ENCODE measurements at regions not wholly inside any gene's neighbourhood (a gene's known extent, or its start where the extent isn't known, plus 50 kb on each side); places are given as distances from the start of the nearest gene placed in this dataset.

DNA sequence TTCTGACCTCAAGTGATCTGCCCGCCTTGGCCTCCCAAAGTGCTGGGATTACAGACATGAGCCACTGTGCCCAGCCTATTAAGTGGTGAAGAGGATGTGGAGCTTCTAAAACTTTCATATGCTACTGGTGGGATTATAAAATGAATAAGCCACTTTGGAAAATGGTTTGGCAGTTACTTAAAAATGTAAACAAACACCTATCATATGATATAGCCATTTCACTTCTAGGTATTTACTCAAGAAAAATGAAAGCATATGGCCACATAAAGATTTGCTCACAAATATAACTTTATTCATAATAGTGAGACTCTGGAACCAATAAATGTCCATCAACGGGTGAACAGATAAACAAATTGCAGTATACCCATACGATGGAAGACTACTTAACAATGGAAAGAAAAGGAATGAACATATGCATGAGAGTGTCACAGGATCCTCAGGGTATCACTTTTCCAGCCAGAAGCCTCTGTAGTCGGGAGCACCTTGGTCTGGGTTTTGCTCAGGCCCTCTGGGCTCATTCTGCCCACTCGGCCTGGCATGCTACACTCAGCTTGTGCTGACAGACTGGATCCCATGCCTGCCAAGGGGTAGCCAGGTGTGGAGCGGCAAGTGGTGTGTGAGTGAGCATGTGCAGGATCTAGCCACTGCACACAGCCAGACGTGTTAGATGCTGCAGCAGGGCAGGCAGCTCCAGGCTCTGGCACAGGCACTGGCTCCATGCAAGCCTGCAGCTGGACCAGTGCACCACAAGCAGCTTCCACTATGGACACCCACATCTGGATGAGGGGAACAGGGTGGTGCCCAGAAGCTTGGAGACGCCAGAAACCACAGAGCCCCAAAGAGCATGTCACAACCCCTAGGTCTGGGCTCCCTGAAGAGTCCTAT, 213.2 kb upstream of the DIO3 start:
- no peak for DNase-seq

- no peak for DNase-seq
These were observed 212.2 kb upstream of the DIO3 start for GRCh38 chr14:101349108-101349507.

DNA sequence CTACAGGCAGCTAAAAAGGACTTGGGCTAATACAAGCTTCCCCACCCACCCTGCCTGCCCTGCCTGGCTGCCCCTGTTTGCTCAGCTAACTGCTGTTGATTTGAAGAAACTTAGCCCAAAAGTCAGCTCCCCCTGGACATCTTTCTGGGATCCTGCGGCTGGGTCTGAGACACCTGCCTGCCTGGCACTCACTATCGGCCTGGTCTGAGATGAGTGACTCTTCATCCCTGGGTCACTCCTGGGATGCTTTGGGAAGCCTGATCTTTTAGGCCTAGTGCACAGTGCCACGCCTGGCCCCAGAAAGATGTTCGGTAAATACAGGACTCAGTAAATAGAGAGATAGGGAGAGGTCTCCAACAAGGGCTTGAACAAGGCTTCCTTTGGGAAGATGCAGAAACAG, 211.3 kb upstream of the DIO3 start:
- no peak for DNase-seq

- no peak for DNase-seq
These were observed 210.6 kb upstream of the DIO3 start for GRCh38 chr14:101350691-101351090.

GRCh38 chr14:101351146-101351545, 210.1 kb upstream of the DIO3 start:
- DNase-seq = no peak

- no peak for DNase-seq
These were observed 209.5 kb upstream of the DIO3 start for GRCh38 chr14:101351769-101352168.

GRCh38 chr14:101352567-101352966, 208.7 kb upstream of the DIO3 start:
- DNase-seq = no peak

DNA sequence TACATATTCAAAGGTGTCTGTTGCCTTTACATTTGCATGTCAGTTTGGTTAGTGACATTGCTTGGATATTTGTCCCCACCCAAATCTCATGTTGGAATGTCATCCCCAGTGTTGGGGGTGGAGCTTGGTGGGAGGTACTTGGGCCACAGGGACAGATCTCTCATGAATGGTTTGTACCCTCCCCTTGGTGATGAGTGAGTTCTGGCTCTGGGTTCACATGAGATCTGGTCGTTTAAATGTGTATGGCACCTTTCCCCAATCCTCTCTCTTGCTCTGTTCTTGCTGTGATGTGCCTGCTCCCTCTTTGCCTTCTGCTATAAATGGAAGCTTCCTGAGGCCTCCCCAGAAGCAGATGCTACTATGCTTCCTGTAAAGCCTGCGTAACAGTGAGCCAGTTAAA, 207.9 kb upstream of the DIO3 start:
- no peak for DNase-seq

DNA sequence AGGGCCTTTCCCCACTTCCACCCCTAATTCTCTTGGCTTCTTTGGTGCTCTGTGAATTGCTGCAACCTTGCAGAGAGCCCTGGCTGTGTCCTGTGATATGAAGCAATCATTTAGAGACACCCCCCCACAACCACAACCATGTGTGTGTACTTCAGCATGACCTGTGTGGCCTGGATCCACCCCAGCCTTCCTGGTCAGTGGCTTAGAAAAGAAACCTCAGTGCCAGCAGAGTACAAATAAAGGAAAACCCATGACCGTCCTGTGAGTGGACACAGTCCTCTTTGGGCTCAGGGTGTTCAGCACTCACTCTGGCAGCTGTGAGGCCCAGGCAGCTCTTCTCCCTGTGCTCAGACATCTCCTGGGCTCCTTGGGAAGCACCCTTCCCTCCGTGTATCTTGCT, 206.6 kb upstream of the DIO3 start:
- no peak for DNase-seq

DNA sequence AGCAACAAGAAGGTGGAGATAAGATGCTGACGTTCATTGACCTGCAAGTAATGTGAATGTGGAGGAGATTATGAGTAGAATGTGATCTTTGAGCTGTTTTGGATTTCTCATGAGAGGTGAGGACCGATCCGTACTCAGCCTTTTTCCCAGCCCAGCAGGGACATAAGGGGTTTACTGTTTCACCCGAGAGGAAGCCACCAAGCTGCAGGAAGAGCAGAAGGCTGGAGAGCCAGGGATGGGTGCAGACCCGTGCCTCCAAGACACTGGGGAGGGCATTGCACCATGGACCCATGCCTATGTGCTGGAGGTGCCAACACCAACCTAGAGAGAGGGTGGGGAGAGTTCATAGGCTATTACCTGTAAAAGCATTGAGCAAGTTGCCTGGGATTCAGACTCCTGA, 206.0 kb upstream of the DIO3 start:
- no peak for DNase-seq

- no peak for DNase-seq
These were observed 204.3 kb upstream of the DIO3 start for GRCh38 chr14:101357038-101357437.

GRCh38 chr14:101357559-101358319, 203.6 kb upstream of the DIO3 start:
- DNase-seq = no peak

DNA sequence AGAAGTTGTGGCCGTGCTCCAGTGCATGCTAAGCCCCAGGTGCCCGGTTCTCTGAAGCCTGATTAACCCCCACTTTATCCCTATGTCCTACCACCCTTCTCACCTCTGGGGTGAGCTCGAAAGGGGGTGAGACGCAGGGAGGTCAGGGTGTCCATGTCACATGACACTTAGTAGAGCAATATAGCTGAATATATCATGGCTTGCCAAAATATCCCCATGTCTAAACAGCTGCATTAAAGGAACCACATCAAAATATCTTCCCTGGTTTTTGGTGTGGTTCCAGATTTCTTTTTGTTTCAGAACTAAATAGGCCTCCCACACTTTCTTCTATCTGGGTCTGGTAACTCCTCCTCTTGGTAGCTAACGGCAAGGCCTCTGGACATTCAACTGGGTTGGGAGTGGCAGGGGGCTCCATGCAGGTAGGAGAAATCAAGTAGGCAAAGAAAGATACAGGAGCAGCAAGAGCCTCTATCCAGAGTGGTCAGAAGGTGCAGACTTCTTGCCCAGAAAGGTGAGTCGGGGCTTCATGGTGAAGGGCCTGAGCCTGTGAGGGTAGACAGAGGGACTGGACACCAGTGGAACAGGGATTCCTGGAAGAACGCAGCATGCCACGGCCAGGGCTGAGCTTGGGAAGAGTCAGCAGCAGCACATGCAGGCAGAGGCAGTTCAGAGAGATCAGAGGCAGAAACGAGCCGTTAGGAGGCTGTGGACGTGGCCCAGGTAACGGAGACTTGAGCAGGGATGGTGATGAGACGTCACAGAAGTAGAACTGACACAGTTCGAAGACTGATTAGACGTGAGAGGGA, 202.8 kb upstream of the DIO3 start:
- DNase-seq = no peak

DNA sequence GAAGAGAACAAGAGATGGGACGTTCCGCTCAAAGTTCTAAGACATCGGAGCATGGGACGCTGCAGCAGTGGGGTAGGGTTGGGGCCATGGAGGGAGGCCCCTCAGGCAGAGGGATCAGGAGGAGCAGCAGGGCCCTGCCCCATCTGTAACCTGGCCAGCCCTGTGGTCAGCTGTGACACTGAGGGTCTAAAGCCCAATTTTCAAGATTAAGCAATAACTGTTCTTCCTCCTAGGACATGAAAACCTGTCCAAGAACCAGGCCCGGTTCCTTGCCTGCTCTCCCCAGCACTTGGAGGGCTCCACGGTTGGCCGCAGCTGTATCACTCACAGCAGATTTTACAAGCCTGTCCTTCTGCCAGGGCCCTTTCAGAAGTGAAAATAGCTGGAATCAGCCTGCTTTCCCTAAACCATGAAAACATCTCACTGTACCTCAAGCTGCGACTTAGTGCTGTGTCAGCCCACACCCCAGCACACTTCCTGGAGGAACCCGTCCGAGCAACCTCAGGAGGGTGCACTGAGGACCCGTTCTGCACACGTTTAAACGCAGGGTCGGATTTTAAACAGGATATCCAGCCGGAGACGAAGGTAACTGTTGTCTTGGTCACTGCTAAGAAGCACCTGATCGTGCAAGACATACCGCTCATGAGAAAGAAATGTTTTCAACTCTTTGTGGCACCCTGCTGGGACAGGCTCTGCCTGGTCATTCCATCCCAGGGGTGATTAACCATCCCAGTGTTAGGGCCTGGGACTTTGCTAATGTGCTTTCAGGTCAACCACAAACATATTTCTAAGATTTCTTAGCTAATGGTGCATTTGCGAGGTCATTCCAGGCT, 201.9 kb upstream of the DIO3 start:
- no peak for DNase-seq

DNA sequence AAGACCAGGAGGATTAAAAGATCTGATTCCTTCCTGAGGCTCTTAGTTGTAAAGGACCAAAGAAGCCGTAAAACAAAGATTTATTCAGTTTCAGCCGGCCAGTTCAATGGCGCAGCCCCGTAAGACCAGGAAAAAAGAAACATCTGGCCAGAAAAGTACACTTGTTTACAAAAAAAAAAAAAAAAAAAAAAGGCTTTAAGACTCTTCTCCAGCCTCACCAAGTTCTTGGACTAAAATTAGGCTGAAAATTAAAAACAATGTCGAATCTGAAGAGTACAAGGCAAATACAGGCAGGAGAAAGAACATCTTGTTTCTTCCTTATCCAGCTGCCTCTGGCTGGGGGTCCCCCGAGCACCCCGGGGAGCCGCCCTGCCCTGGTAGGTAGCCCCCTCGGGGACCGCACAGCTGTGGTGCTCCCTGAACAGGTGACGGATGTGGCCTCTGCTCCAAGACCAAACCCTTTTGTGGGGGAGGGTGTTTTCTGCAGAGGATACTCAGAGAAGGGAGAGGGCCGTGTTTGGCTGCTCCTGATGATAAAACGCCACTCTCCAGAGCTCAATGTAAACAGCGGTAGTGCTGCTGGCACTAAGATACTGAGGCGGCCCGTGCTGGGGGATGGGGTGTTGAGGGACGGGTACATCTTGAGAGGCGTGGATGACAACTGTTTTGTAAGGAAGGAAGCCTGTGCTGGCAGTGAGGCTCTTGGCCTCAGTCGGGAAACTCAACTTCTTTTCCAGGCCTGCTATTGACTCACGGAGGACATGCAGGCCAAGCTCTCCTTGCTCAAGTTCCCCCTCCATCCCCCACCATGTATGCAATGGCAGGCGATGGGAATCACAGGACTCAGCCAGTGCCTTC, 201.0 kb upstream of the DIO3 start:
- DNase-seq = peak; percentile 1

DNA sequence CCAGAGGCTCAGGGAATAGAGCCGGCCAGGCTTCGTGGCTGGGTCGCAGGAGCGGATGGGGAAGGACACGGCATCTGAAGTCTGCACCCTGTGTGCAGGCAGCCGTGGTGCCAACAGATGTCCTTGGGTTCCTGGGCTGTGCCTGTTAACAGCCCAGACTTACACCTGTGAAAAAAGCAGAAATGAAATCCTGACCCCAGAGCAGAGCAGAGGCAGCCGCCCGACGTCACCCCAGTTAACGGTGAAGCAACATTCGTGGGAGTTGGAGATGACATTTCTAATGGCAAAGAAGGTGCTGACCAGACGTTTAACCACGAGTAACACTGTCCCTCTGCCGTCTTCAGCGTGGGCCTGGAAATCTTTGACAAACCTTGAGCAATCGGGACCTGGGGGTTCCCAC, 200.3 kb upstream of the DIO3 start:
- DNase-seq = no peak

GRCh38 chr14:101361451-101362433, 199.6 kb upstream of the DIO3 start:
- DNase-seq = no peak

DNA sequence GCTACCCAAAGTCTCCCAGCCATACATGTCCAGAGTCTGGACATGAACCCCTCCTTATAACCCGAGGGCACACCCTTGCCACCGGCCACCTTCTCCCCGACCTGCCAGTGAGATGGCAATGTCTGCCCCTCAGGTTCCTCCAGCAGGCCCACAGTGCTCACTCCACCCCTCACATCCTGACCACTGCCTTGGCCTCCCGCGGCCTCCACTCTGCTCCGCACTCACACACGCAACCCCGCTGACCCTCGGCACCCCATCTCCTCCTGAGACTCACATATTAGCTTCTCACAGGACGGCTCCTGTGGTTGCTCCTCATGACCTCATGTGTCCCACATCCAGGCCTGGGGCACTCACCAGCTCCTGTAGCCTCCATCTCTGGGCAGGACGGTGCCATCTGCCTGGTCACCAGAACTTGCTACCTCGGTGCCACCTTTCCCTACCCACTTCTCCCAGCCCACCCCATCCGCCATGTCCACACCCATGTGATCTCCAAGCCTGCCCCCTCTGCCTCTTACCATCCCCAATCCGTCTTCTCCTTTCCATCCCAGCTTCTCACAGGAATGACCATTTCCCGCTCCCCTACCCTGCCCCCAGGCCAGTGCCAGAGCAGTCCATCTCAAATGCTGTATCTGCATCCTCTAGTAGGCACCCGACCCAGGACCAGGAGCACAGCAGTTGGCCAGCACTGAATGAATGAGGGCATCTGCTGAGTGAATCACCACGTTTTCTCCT, 198.6 kb upstream of the DIO3 start:
- DNase-seq = no peak

DNA sequence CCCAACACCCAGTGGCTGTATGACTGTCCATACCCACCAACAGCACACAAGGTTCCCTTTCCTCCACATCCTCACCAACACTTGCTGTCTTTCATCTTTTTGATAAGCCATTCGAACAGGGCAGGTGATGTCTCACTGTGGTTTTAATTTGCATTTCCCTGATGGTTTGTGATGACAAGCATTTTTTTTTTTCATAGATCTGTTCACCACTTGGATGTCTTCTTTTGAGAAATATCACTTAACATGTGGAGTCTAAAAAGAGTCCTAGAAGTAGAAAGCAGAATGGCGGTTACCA, 198.1 kb upstream of the DIO3 start:
- DNase-seq = no peak

DNA sequence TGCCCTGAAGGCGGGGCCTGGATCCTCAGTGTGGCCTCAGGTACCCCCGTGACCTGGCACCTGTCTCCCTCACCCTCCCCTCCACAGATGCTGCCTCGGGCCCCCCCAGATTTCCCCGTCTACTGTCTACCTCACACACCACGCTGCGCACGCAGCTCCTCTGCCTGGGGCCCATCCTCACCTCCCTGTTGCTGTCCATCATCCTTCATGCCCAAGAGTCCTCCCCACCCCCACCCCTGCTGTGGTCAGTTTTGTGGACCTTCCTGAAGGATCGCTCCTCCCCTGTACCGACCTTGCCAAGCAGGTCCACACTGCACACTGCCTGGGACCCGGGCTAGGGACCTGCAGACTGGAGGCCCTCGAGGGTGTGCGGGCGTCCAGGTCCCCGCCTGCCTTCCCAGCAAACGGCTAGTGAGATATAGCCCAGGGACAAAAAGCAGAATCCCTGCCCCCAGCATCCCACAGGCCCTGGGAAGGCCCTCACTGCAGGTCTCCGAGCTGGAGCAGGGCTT, 197.4 kb upstream of the DIO3 start:
- DNase-seq = no peak

All from NCI-H2029 (cell line).